MM.1S (cell line): ENCODE measurements at regions not wholly inside any gene's neighbourhood (a gene's known extent, or its start where the extent isn't known, plus 50 kb on each side); places are given as distances from the start of the nearest gene placed in this dataset.

Experiments used
- DNase-seq: peaks from one replicate; pipeline ENCODE4 v3.0.0-alpha.2; 2015
- H2AFZ ChIP-seq: fragments of 300-600 bp; sonication (generic); 2 replicates; pipeline ENCODE4 v1.6.0; 2016; ENCODE audit warnings: antibody characterized with exemption, low read length
- H3F3A ChIP-seq: fragments of 300-600 bp; sonication (generic); 2 replicates; pipeline ENCODE4 v1.6.1; 2016; ENCODE audit warnings: mild to moderate bottlenecking, antibody characterized with exemption, low read length, moderate library complexity, mixed read lengths; ENCODE audit not compliant: insufficient read depth
- H3K27ac ChIP-seq: fragments of 300-600 bp; sonication (generic); 2 replicates; pipeline ENCODE4 v1.5.1; 2016; ENCODE audit warnings: mild to moderate bottlenecking, low read length
- H3K27me3 ChIP-seq: fragments of 300-600 bp; sonication (generic); replicated peaks from 2 replicates; pipeline ENCODE4 v1.6.0; 2016; ENCODE audit warnings: low read length; ENCODE audit not compliant: insufficient read depth
- H3K36me3 ChIP-seq: fragments of 300-600 bp; sonication (generic); replicated peaks from 2 replicates; pipeline ENCODE4 v1.6.1; 2016; ENCODE audit warnings: mild to moderate bottlenecking, low read length, mixed read lengths; ENCODE audit not compliant: insufficient read depth
- H3K4me1 ChIP-seq: fragments of 300-600 bp; sonication (generic); 2 replicates; pipeline ENCODE4 v1.6.1; 2016; ENCODE audit warnings: low read length, mixed read lengths
- H3K4me2 ChIP-seq: fragments of 300-600 bp; sonication (generic); 2 replicates; pipeline ENCODE4 v1.6.0; 2016; ENCODE audit warnings: low read depth, low read length
- H3K4me3 ChIP-seq: fragments of 300-600 bp; sonication (generic); 2 replicates; pipeline ENCODE4 v1.5.1; 2016; ENCODE audit warnings: low read length, mixed read lengths
- H3K79me2 ChIP-seq: fragments of 300-600 bp; sonication (generic); 2 replicates; pipeline ENCODE4 v1.6.1; 2016; ENCODE audit warnings: mixed run types, low read length, mixed read lengths
- H3K9ac ChIP-seq: fragments of 300-600 bp; sonication (generic); 2 replicates; pipeline ENCODE4 v1.6.1; 2016; ENCODE audit warnings: low read length, mixed read lengths
- H3K9me2 ChIP-seq: fragments of 300-600 bp; sonication (generic); replicated peaks from 2 replicates; pipeline ENCODE4 v1.6.1; 2016; ENCODE audit warnings: mild to moderate bottlenecking, low read length, mixed read lengths; ENCODE audit not compliant: insufficient read depth
- H3K9me3 ChIP-seq: fragments of 300-600 bp; sonication (generic); replicated peaks from 2 replicates; pipeline ENCODE4 v1.6.1; 2016; ENCODE audit warnings: mild to moderate bottlenecking, low read length, mixed read lengths; ENCODE audit not compliant: insufficient read depth
- H4K20me1 ChIP-seq: fragments of 300-600 bp; sonication (generic); 2 replicates; pipeline ENCODE4 v1.6.1; 2016; ENCODE audit warnings: mild to moderate bottlenecking, low read length, moderate library complexity, mixed read lengths; ENCODE audit not compliant: insufficient read depth
- CTCF ChIP-seq: fragments of 300-600 bp; sonication (generic); IDR thresholded peaks from 2 replicates; pipeline ENCODE4 v1.5.1; 2016; ENCODE audit warnings: antibody characterized with exemption, low read length, mixed read lengths
- EZH2 ChIP-seq: fragments of 300-600 bp; sonication (generic); optimal IDR thresholded peaks from 2 replicates; pipeline ENCODE3; 2017; ENCODE audit warnings: low read depth, mild to moderate bottlenecking, antibody characterized with exemption, low read length, mixed read lengths
- EZH2phosphoT487 ChIP-seq: fragments of 300-600 bp; sonication (generic); IDR thresholded peaks from 2 replicates; pipeline ENCODE4 v1.6.1; 2018; ENCODE audit warnings: antibody characterized with exemption, low read length

GRCh38 chr14:89625731-89626232 lies 208.7 kb upstream of the FOXN3 start:
- Histone ChIP-seq H3K36me3 (no peaks in the 10 kb centered on the region), H3K9ac (no peak overlapping the region), H3K4me1 (no peaks in the 10 kb centered on the region), H3K4me3 (no peak overlapping the region), H3K9me2 (no peaks in the 10 kb centered on the region), H3K27me3 (no peaks in the 10 kb centered on the region), H3K27ac (no peak overlapping the region), H3K4me2 (no peak overlapping the region), H3K79me2 (no peaks in the 10 kb centered on the region), H4K20me1 (no peaks in the 10 kb centered on the region), H3K9me3 (no peaks in the 10 kb centered on the region), H3F3A (no peaks in the 10 kb centered on the region), H2AFZ (no peak overlapping the region)
- DNase-seq: no peak
- no peak for TF ChIP-seq EZH2
- TF ChIP-seq CTCF: no peak
- TF ChIP-seq EZH2phosphoT487: no peak

GRCh38 chr14:89625244-89625713 lies 208.2 kb upstream of the FOXN3 start:
- no peak for TF ChIP-seq CTCF
- no peak for DNase-seq

GRCh38 chr14:89624500-89625156 lies 207.6 kb upstream of the FOXN3 start:
- Histone ChIP-seq H3K9ac (no peak overlapping the region), H2AFZ (no peak overlapping the region), H4K20me1 (no peaks in the 10 kb centered on the region), H3F3A (no peaks in the 10 kb centered on the region), H3K79me2 (no peaks in the 10 kb centered on the region), H3K4me1 (0 out of 2 replicates have a peak, but pooled peaks cover 7% of the 10 kb centered on the region), H3K9me2 (no peaks in the 10 kb centered on the region), H3K36me3 (no peaks in the 10 kb centered on the region), H3K4me2 (no peak overlapping the region), H3K4me3 (no peak overlapping the region), H3K9me3 (no peaks in the 10 kb centered on the region), H3K27me3 (no peaks in the 10 kb centered on the region), H3K27ac (no peak overlapping the region)
- DNase-seq: no peak
- TF ChIP-seq EZH2phosphoT487: no peak
- no peak for TF ChIP-seq EZH2
- no peak for TF ChIP-seq CTCF

More at GRCh38 chr14:89625244-89625713, 208.2 kb upstream of the FOXN3 start:
- H3K79me2 ChIP-seq: no peaks in the 10 kb centered on the region
- no peak overlapping the region for H3K4me3 ChIP-seq
- H3K9me2 ChIP-seq: no peaks in the 10 kb centered on the region
- H3F3A ChIP-seq: no peaks in the 10 kb centered on the region
- H3K27ac ChIP-seq: no peak overlapping the region
- H3K4me2 ChIP-seq: no peak overlapping the region
- no peak overlapping the region for H3K9ac ChIP-seq
- no peaks in the 10 kb centered on the region for H3K27me3 ChIP-seq
- no peak overlapping the region for H2AFZ ChIP-seq
- 0 out of 2 replicates have a peak, but pooled peaks cover 2% of the 10 kb centered on the region for H3K4me1 ChIP-seq
- H4K20me1 ChIP-seq: no peaks in the 10 kb centered on the region
- H3K36me3 ChIP-seq: no peaks in the 10 kb centered on the region
- no peaks in the 10 kb centered on the region for H3K9me3 ChIP-seq
